GM19025 (cell line): ENCODE measurements at regions not wholly inside any gene's neighbourhood (a gene's known extent, or its start where the extent isn't known, plus 50 kb on each side); places are given as distances from the start of the nearest gene placed in this dataset.
"Not testable (repeated sequence)": the region's sequence is repeated elsewhere in the genome, so short reads cannot be mapped to it uniquely, and the experiment has no call there.

Experiments
- ATAC-seq: cut with Tn5 transposase; IDR thresholded peaks from one replicate; pipeline ENCODE4 v1.9.1; 2021; ENCODE audit warnings: mild to moderate bottlenecking, low read depth, moderate library complexity; ENCODE audit not compliant: unreplicated experiment

DNA sequence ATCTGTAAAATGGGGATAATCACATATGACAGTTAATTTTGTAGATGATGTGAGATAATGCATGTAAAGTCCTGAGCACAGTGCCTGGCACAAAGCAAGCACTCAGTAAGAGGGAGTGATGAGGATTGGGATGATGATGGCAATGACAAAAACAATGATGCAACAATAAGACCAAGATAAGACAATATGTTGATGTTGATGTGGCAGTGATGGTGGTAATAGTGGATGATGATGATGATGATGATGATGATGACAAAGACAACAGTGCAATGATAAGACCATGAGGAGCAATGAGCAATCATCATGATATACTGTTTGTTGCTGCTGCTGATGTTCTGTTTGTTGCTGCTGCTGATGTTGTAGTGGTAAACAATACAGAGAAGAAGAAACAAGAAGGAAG lies 344.1 kb downstream of the NPIPA8 start:
- ATAC-seq, result no peak

- no peak for ATAC-seq
Measured at GRCh38 chr16:17989255-17989654, 347.3 kb downstream of the NPIPA8 start.

- ATAC-seq, result no peak
Measured at GRCh38 chr16:17988839-17989238, 347.7 kb downstream of the NPIPA8 start.

DNA sequence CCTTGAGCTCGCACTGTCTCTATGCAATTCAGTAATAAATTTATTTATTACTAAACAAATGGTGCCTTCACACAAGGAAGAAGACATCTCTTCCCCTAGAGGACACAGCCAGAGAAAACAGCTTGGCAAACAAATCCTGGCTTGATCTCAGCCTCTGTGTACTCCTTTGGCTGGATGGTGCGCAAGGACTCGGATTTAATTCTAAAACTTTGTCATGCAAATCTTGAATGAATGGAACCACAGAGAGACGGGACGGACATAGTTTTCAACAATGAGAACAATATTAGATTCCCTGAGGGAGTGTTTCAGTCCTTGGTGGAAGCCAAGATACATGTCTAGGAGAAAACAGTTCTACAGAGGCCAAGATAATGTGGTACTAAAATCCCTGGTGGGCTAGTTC lies 349.5 kb downstream of the NPIPA8 start:
- no peak for ATAC-seq

GRCh38 chr16:17984810-17985209 lies 351.7 kb downstream of the NPIPA8 start:
- no peak for ATAC-seq

- no peak for ATAC-seq
Measured at GRCh38 chr16:17983847-17984639, 352.5 kb downstream of the NPIPA8 start.

DNA sequence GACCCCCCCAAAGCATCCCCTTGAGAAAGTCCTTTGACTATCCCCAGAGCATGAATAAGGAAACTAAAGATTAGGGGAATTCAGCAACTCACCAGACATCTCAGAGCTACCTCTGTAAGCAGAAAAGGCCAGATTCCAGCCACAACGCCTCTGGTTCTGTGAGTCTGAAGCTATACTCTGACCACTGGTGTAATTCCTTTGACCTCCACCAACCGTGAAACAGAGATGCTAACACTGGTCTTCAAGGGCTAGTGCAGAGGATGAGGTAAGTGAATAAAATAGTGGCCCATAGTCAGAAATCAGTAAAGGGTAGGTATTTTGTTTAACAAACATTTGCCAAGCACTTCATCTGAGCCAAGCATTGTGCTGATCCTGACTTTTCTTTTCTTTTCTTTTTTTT lies 353.4 kb downstream of the NPIPA8 start:
- ATAC-seq, result no peak

DNA sequence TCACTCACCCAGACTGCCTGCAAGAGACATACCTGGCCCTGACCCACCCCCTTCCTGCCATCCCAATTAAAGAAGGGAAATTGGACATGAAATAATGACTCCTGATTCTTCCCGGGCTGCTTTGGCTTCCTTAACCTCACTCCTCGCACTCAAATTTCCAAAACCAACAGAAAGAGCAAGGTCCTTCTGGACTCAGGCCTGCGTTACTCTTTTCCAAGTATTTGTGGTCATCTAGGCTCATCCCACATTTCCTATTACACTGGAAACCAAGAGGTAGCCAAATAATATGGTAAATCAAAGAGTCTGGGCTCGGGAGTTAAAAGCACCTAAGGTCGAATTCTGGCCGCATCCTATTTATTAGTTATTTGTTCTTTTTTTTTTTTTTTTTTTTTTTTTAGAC lies 359.3 kb downstream of the NPIPA8 start:
- no peak for ATAC-seq

- no peak for ATAC-seq
Measured at GRCh38 chr16:17972460-17972943, 364.0 kb downstream of the NPIPA8 start.

GRCh38 chr16:17970816-17971331 lies 365.7 kb downstream of the NPIPA8 start:
- no peak for ATAC-seq

DNA sequence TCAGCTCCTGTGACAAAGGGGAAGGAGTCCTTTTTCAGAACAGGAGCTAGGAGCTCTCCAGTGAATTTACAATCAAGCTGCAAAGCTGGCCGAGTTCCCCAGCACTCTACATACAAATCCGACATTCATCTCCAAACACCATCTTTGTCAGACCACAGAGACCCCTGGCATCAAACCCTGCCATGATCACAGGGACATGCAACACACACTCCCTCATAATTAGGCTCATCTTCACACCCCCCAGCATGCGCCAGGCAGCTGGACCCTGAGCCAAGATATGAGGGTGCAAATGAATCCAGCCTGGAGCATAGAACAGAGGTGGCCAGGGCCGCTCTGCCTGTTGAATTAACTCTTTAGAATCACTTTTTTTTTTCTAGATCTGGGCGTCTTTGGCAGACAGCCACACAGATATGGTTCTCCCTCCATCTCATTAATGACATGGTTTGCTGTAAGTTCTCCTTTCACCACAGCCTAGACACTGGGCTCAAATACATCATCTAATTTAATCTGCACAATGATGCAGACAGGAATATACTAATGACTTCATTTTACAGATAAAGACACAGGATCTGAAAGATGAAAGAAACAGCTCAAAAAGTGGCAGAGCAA lies 366.3 kb downstream of the NPIPA8 start:
- ATAC-seq, result no peak

- no peak for ATAC-seq
Measured at GRCh38 chr16:17965133-17965900, 371.2 kb downstream of the NPIPA8 start.

DNA sequence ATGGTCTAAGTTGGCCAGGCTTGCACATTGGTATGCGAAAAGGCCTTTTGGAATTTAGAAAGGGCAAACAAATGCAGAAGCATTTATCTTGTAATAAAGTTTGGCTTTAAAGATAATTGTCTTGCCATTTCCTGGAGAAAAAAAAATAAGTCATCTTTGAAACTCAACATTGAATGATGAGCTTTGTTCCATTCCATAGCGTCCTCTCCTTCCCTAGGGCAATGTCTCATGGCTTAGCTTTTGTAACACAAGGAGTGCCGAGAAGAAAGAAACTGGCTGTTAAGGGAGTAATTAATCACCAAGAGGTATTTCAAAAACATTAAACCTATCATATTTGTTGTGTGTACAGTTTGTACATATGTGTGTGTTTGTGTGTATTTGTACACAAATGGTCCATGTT lies 372.3 kb downstream of the NPIPA8 start:
- no peak for ATAC-seq

DNA sequence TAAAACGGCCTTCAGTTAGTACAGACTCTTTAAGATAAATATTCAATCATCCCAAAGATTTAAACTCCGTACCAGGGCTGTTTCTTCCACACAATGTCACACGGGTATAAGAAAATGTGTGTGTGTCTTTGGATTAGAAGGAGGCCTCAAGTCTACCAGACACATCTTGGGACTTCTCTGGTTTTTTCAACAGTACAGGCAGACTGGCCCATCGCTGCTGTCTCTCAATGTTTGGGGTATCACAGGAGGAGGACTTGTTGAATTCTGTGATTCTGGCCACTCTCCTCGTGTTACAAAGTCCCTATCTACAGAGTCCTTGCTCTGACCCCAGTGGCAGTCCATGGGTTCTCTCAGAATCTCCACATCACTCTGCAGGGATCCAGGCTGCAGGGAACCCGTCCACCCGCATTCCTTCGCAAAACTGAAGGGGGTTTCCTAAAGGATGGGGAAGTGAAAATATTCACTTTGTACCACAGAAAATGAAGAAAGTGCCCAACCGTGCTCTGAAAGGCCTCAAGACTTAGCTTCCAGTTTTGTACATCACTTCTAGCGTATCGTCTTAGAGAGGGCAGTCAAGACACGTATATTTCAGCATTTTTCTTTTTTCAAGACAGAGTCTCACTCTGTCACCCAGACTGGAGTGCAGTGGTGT lies 373.2 kb downstream of the NPIPA8 start:
- no peak for ATAC-seq

GRCh38 chr16:17962726-17963125 lies 373.8 kb downstream of the NPIPA8 start:
- ATAC-seq, result no peak

GRCh38 chr16:17961822-17962221 lies 374.7 kb downstream of the NPIPA8 start:
- not testable (repeated sequence) for ATAC-seq

GRCh38 chr16:17951378-17951777 lies 385.2 kb downstream of the NPIPA8 start:
- no peak for ATAC-seq

GRCh38 chr16:17949982-17950250 lies 386.6 kb downstream of the NPIPA8 start:
- no peak for ATAC-seq

- ATAC-seq, result no peak
Measured at GRCh38 chr16:17949141-17949981, 387.2 kb downstream of the NPIPA8 start.

DNA sequence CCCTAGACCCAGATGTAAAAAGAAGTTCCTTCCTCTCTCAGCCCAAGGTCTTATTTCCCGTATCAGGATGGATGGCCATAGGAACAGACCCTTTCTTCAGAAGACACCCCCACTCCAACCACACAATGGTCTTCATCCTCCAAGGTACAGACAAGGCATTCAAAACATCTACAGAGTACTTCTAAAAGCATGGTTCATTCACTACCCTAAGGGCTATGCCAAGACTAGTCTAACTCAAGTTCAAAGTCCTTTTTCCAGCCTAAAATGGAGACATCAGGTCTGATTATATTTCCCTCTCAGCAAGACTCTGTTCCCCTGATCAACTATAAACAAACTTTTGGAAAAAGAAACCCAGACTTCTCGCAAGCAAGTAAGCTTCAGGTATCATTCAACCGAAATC lies 388.9 kb downstream of the NPIPA8 start:
- ATAC-seq, result no peak
